ENCODE measurements at regions not wholly inside any gene's neighbourhood (a gene's known extent, or its start where the extent isn't known, plus 50 kb on each side); places are given as distances from the start of the nearest gene placed in this dataset.

- Histone ChIP-seq H3K27me3 (ENCODE audit: control insufficient read depth, insufficient read depth, low read length) (no peaks in the 10 kb centered on the region), H3K4me1 (no peaks in the 10 kb centered on the region), H3K79me2 (no peaks in the 10 kb centered on the region), H3K9me3 (ENCODE audit: control insufficient read depth, low read length) (no peaks in the 10 kb centered on the region), H3K36me3 (ENCODE audit: control insufficient read depth, insufficient read depth, low read length) (no peaks in the 10 kb centered on the region), H2AFZ (no peak overlapping the region), H3K9ac (no peak overlapping the region), H3K4me2 (ENCODE audit: low read length) (no peak overlapping the region), H3K4me3 (ENCODE audit: low read depth, low read length) (no peak overlapping the region), H3K27ac (no peak overlapping the region)
- TF ChIP-seq, protein P1, sequence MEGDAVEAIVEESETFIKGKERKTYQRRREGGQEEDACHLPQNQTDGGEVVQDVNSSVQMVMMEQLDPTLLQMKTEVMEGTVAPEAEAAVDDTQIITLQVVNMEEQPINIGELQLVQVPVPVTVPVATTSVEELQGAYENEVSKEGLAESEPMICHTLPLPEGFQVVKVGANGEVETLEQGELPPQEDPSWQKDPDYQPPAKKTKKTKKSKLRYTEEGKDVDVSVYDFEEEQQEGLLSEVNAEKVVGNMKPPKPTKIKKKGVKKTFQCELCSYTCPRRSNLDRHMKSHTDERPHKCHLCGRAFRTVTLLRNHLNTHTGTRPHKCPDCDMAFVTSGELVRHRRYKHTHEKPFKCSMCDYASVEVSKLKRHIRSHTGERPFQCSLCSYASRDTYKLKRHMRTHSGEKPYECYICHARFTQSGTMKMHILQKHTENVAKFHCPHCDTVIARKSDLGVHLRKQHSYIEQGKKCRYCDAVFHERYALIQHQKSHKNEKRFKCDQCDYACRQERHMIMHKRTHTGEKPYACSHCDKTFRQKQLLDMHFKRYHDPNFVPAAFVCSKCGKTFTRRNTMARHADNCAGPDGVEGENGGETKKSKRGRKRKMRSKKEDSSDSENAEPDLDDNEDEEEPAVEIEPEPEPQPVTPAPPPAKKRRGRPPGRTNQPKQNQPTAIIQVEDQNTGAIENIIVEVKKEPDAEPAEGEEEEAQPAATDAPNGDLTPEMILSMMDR (IDR thresholded peaks at IDR 0.05): no peak
These were observed 122.8 kb upstream of the HS6ST1 start for GRCh38 chr2:128441341-128442052.

DNA sequence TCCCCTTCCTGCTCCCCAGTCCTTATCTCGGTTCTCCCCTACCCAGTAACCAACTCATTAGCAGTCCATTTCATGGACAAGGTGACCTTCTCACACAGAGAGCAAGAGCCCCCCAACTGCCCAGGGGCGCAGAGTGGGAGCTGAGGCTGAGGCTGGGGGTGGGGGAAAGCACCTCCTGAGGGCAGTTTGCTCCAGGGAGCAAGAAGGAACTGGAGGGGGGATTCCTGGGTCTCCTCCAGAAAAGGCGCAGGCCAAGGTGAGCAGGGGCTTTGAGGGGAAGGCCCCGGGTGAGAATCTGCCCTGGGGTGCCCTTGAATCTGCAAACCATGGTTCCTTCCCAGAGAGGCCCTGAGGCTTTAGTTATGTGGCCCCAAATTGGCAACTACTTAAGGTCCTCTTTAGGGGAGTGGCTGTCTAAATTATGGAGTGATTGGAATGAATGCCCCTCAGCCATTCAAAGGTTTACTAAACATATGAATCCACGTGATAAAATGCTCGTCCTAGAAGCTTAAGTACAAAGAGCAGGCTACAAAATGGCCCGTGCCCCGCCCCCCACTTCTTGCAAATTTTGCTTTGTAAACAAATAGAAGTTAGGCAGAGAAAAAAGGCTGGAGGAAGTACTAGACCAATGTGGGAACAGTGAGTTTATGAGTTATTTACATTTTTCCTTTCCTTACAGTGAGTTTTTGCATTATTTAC lies 123.5 kb upstream of the HS6ST1 start:
- H3K4me3 ChIP-seq (ENCODE audit: low read depth, low read length): no peak overlapping the region
- no peaks in the 10 kb centered on the region for H3K36me3 ChIP-seq (ENCODE audit: control insufficient read depth, insufficient read depth, low read length)
- no peak overlapping the region for H3K9ac ChIP-seq
- H2AFZ ChIP-seq: no peak overlapping the region
- H3K9me3 ChIP-seq (ENCODE audit: control insufficient read depth, low read length): no peaks in the 10 kb centered on the region
- H3K4me2 ChIP-seq (ENCODE audit: low read length): no peak overlapping the region
- no peaks in the 10 kb centered on the region for H3K4me1 ChIP-seq
- no peaks in the 10 kb centered on the region for H3K27me3 ChIP-seq (ENCODE audit: control insufficient read depth, insufficient read depth, low read length)
- TF ChIP-seq, protein P1 (IDR thresholded peaks at IDR 0.05): no peak
- H3K27ac ChIP-seq: no peak overlapping the region
- no peaks in the 10 kb centered on the region for H3K79me2 ChIP-seq

- Histone ChIP-seq H3K79me2 (no peaks in the 10 kb centered on the region), H3K36me3 (ENCODE audit: control insufficient read depth, insufficient read depth, low read length) (no peaks in the 10 kb centered on the region), H3K4me1 (no peaks in the 10 kb centered on the region), H3K9ac (no peak overlapping the region), H3K27ac (no peak overlapping the region), H2AFZ (no peak overlapping the region), H3K27me3 (ENCODE audit: control insufficient read depth, insufficient read depth, low read length) (no peaks in the 10 kb centered on the region), H3K9me3 (ENCODE audit: control insufficient read depth, low read length) (no peaks in the 10 kb centered on the region), H3K4me3 (ENCODE audit: low read depth, low read length) (no peak overlapping the region), H3K4me2 (ENCODE audit: low read length) (no peak overlapping the region)
- TF ChIP-seq, protein P1 (IDR thresholded peaks at IDR 0.05): no peak
These were observed 124.2 kb upstream of the HS6ST1 start for GRCh38 chr2:128442891-128443302.

GRCh38 chr2:128444121-128444771 lies 125.6 kb upstream of the HS6ST1 start:
- no peaks in the 10 kb centered on the region for H3K79me2 ChIP-seq
- no peaks in the 10 kb centered on the region for H3K4me1 ChIP-seq
- no peaks in the 10 kb centered on the region for H3K27me3 ChIP-seq (ENCODE audit: control insufficient read depth, insufficient read depth, low read length)
- H3K36me3 ChIP-seq (ENCODE audit: control insufficient read depth, insufficient read depth, low read length): no peaks in the 10 kb centered on the region
- H3K4me2 ChIP-seq (ENCODE audit: low read length): no peak overlapping the region
- no peak overlapping the region for H3K9ac ChIP-seq
- no peak overlapping the region for H2AFZ ChIP-seq
- H3K9me3 ChIP-seq (ENCODE audit: control insufficient read depth, low read length): no peaks in the 10 kb centered on the region
- no peak overlapping the region for H3K4me3 ChIP-seq (ENCODE audit: low read depth, low read length)
- H3K27ac ChIP-seq: no peak overlapping the region
- TF ChIP-seq, protein P1 (IDR thresholded peaks at IDR 0.05): no peak

All from parathyroid adenoma (tissue), 2 donors.